GM23338 (cell line): ENCODE measurements at regions not wholly inside any gene's neighbourhood (a gene's known extent, or its start where the extent isn't known, plus 50 kb on each side); places are given as distances from the start of the nearest gene placed in this dataset.
A peak's percentile ranks its signal among the peaks of the same experiment; 100 is the strongest.

Experiments used
- ATAC-seq: fragments of 200-7000 bp; cut with Tn5 transposase; 3 replicates; pipeline ENCODE4 v1.9.1; 2020
- DNase-seq: peaks from one replicate; pipeline ENCODE4 v3.0.0-alpha.2; 2015; ENCODE audit warnings: low spot score
- H2AFZ ChIP-seq: fragments of 200-600 bp; sonication (generic); 2 replicates; pipeline ENCODE4 v1.8.0; 2016; ENCODE audit warnings: antibody characterized with exemption, mild to moderate bottlenecking, moderate library complexity
- H3F3A ChIP-seq: fragments of 200-600 bp; sonication (generic); replicated peaks from 2 replicates; pipeline ENCODE4 v1.8.0; 2017; ENCODE audit warnings: antibody characterized with exemption, mixed run types, low read depth
- H3K27ac ChIP-seq: fragments of 200-600 bp; sonication (generic); 2 replicates; pipeline ENCODE4 v1.6.1; 2016; ENCODE audit warnings: low read depth
- H3K27me3 ChIP-seq: fragments of 200-600 bp; sonication (generic); 2 replicates; pipeline ENCODE4 v1.8.0; 2016; ENCODE audit warnings: mild to moderate bottlenecking, mixed run types, moderate library complexity; ENCODE audit not compliant: insufficient read depth
- H3K36me3 ChIP-seq: fragments of 200-600 bp; sonication (generic); 2 replicates; pipeline ENCODE4 v1.8.0; 2016; ENCODE audit warnings: mild to moderate bottlenecking; ENCODE audit not compliant: insufficient read depth
- H3K4me1 ChIP-seq: fragments of 200-600 bp; sonication (generic); 2 replicates; pipeline ENCODE4 v1.8.0; 2016; ENCODE audit warnings: mild to moderate bottlenecking, moderate library complexity; ENCODE audit not compliant: insufficient read depth
- H3K4me2 ChIP-seq: fragments of 200-600 bp; sonication (generic); 2 replicates; pipeline ENCODE4 v1.7.1; 2017; ENCODE audit warnings: mixed run types
- H3K4me3 ChIP-seq: fragments of 200-600 bp; sonication (generic); 2 replicates; pipeline ENCODE4 v1.6.1; 2016; ENCODE audit warnings: mixed run types
- H3K79me2 ChIP-seq: fragments of 200-600 bp; sonication (generic); replicated peaks from 2 replicates; pipeline ENCODE4 v1.8.0; 2017; ENCODE audit warnings: mild to moderate bottlenecking; ENCODE audit not compliant: insufficient read depth
- H3K9me2 ChIP-seq: fragments of 200-600 bp; sonication (generic); 2 replicates; pipeline ENCODE4 v1.8.0; 2017; ENCODE audit not compliant: insufficient read depth
- H4K20me1 ChIP-seq: fragments of 200-600 bp; sonication (generic); replicated peaks from 2 replicates; pipeline ENCODE4 v1.8.0; 2017; ENCODE audit warnings: mild to moderate bottlenecking; ENCODE audit not compliant: insufficient read depth
- H3K27ac Mint-ChIP-seq: 2 replicates; pipeline ENCODE4 v1.8.0; 2020; ENCODE audit warnings: inconsistent platforms, mild to moderate bottlenecking, moderate library complexity, mixed read lengths
- H3K27me3 Mint-ChIP-seq: 3 replicates; pipeline ENCODE4 v1.8.0; 2022; ENCODE audit warnings: low read depth, mild to moderate bottlenecking, moderate library complexity, mixed read lengths, inconsistent platforms; ENCODE audit not compliant: insufficient read depth, poor library complexity
- H3K36me3 Mint-ChIP-seq: 3 replicates; pipeline ENCODE4 v1.8.0; 2021; ENCODE audit warnings: low read depth, mild to moderate bottlenecking, inconsistent platforms, moderate library complexity, mixed read lengths
- H3K4me1 Mint-ChIP-seq: 3 replicates; pipeline ENCODE4 v1.8.0; 2020; ENCODE audit warnings: mild to moderate bottlenecking, inconsistent platforms, mixed read lengths
- H3K4me3 Mint-ChIP-seq: 3 replicates; pipeline ENCODE4 v1.8.0; 2021; ENCODE audit warnings: moderate library complexity, mild to moderate bottlenecking, inconsistent platforms, mixed read lengths
- H3K9me3 Mint-ChIP-seq: 3 replicates; pipeline ENCODE4 v1.8.0; 2020; ENCODE audit warnings: moderate library complexity, mild to moderate bottlenecking, inconsistent platforms, mixed read lengths
- ETS1 ChIP-seq: IDR thresholded peaks from 2 replicates; pipeline ENCODE4 v1.6.1; 2016; ENCODE audit warnings: antibody characterized with exemption
- EZH2 ChIP-seq: fragments of 200-600 bp; sonication (generic); IDR thresholded peaks from one replicate; pipeline ENCODE4 v1.8.0; 2017; ENCODE audit warnings: antibody characterized with exemption, mild to moderate bottlenecking, low read depth; ENCODE audit not compliant: unreplicated experiment
- EZH2phosphoT487 ChIP-seq: fragments of 200-600 bp; sonication (generic); IDR thresholded peaks from one replicate; pipeline ENCODE4 v1.8.1; 2018; ENCODE audit warnings: antibody characterized with exemption; ENCODE audit not compliant: unreplicated experiment
- NANOG ChIP-seq: IDR thresholded peaks from 2 replicates; pipeline ENCODE4 v1.6.1; 2016; ENCODE audit warnings: antibody characterized with exemption, borderline replicate concordance
- POLR2AphosphoS5 ChIP-seq: IDR thresholded peaks from 2 replicates; pipeline ENCODE4 v1.6.1; 2016; ENCODE audit warnings: antibody characterized with exemption, low read depth
- ZNF114 ChIP-seq: fragments of 250-450 bp; sonication (Bioruptor Pico); IDR thresholded peaks from 2 replicates; pipeline ENCODE4 v1.5.0; 2020; ENCODE audit warnings: mild to moderate bottlenecking, moderate library complexity
- ZNF331 ChIP-seq: fragments of 250-450 bp; sonication (Bioruptor Pico); IDR thresholded peaks from 2 replicates; pipeline ENCODE4 v1.5.0; 2020; ENCODE audit warnings: low read depth, mild to moderate bottlenecking, moderate library complexity
- TF ChIP-seq, protein P1 (sequence below): fragments of 250-450 bp; sonication (Bioruptor Pico); IDR thresholded peaks from 2 replicates; pipeline ENCODE4 v1.5.0; 2020; ENCODE audit warnings: mild to moderate bottlenecking, moderate library complexity

DNA sequence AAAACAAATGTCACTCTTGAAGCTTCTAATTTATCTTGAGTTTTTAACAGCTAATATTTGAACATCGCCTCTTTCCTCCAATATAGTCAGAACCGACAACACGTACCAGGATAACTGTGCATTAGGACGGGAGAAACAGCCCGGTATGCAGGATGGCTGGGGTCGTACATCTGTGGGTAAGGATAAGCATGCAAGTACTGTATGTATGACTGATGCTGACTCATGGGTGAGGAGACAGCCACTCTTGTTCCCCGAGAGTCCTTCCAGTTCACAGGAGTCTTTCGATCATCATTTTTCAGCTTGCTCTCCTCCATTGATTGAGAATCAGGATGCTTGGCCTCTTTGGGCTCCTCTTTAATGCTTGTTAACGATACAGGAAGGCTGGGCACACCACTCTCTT is 102.3 kb downstream of the ZNF608 start:
- H3K27me3 Mint-ChIP-seq = peaks cover 7% of the 10 kb centered on the region
- TF ChIP-seq EZH2phosphoT487 (no peak), ETS1 (no peak), ZNF114 (CRISPR knock-in tag) (no peak), ZNF331 (CRISPR knock-in tag) (no peak), NANOG (no peak), EZH2 (no peak), POLR2AphosphoS5 (no peak)
- TF ChIP-seq, protein P1, sequence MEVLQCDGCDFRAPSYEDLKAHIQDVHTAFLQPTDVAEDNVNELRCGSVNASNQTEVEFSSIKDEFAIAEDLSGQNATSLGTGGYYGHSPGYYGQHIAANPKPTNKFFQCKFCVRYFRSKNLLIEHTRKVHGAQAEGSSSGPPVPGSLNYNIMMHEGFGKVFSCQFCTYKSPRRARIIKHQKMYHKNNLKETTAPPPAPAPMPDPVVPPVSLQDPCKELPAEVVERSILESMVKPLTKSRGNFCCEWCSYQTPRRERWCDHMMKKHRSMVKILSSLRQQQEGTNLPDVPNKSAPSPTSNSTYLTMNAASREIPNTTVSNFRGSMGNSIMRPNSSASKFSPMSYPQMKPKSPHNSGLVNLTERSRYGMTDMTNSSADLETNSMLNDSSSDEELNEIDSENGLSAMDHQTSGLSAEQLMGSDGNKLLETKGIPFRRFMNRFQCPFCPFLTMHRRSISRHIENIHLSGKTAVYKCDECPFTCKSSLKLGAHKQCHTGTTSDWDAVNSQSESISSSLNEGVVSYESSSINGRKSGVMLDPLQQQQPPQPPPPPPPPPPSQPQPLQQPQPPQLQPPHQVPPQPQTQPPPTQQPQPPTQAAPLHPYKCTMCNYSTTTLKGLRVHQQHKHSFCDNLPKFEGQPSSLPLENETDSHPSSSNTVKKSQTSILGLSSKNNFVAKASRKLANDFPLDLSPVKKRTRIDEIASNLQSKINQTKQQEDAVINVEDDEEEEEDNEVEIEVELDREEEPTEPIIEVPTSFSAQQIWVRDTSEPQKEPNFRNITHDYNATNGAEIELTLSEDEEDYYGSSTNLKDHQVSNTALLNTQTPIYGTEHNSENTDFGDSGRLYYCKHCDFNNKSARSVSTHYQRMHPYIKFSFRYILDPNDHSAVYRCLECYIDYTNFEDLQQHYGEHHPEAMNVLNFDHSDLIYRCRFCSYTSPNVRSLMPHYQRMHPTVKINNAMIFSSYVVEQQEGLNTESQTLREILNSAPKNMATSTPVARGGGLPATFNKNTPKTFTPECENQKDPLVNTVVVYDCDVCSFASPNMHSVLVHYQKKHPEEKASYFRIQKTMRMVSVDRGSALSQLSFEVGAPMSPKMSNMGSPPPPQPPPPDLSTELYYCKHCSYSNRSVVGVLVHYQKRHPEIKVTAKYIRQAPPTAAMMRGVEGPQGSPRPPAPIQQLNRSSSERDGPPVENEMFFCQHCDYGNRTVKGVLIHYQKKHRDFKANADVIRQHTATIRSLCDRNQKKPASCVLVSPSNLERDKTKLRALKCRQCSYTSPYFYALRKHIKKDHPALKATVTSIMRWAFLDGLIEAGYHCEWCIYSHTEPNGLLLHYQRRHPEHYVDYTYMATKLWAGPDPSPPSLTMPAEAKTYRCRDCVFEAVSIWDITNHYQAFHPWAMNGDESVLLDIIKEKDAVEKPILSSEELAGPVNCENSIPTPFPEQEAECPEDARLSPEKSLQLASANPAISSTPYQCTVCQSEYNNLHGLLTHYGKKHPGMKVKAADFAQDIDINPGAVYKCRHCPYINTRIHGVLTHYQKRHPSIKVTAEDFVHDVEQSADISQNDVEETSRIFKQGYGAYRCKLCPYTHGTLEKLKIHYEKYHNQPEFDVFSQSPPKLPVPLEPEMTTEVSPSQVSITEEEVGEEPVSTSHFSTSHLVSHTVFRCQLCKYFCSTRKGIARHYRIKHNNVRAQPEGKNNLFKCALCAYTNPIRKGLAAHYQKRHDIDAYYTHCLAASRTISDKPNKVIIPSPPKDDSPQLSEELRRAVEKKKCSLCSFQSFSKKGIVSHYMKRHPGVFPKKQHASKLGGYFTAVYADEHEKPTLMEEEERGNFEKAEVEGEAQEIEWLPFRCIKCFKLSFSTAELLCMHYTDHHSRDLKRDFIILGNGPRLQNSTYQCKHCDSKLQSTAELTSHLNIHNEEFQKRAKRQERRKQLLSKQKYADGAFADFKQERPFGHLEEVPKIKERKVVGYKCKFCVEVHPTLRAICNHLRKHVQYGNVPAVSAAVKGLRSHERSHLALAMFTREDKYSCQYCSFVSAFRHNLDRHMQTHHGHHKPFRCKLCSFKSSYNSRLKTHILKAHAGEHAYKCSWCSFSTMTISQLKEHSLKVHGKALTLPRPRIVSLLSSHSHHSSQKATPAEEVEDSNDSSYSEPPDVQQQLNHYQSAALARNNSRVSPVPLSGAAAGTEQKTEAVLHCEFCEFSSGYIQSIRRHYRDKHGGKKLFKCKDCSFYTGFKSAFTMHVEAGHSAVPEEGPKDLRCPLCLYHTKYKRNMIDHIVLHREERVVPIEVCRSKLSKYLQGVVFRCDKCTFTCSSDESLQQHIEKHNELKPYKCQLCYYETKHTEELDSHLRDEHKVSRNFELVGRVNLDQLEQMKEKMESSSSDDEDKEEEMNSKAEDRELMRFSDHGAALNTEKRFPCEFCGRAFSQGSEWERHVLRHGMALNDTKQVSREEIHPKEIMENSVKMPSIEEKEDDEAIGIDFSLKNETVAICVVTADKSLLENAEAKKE (CRISPR knock-in tag) = no peak
- H3K4me3 Mint-ChIP-seq = no peak overlapping the region
- peak overlapping the region; percentile 22; the same call in 1 of the 2 replicates for H3K27ac Mint-ChIP-seq
- Histone ChIP-seq H4K20me1 (no peaks in the 10 kb centered on the region), H2AFZ (no peak overlapping the region), H3K27me3 (no peaks in the 10 kb centered on the region), H3K36me3 (0 out of 2 replicates have a peak, but pooled peaks cover 3% of the 10 kb centered on the region), H3K4me1 (peaks cover 51% of the 10 kb centered on the region), H3F3A (0 out of 2 replicates have a peak, but pooled peaks cover 6% of the 10 kb centered on the region), H3K27ac (no peak overlapping the region), H3K4me3 (no peak overlapping the region), H3K79me2 (peaks cover 4% of the 10 kb centered on the region), H3K9me2 (no peaks in the 10 kb centered on the region), H3K4me2 (no peak overlapping the region)
- no peak for DNase-seq
- peaks cover 77% of the 10 kb centered on the region for H3K36me3 Mint-ChIP-seq
- ATAC-seq = no peak
- H3K9me3 Mint-ChIP-seq = no peaks in the 10 kb centered on the region
- H3K4me1 Mint-ChIP-seq = peaks cover 71% of the 10 kb centered on the region
